DND-41 (cell line): ENCODE measurements at regions not wholly inside any gene's neighbourhood (a gene's known extent, or its start where the extent isn't known, plus 50 kb on each side); places are given as distances from the start of the nearest gene placed in this dataset.

Source experiments
- CTCF ChIP-seq: IDR thresholded peaks from 2 replicates; pipeline ENCODE4 v1.5.1; 2012; ENCODE audit warnings: borderline replicate concordance, low read length, moderate library complexity, mild to moderate bottlenecking; ENCODE audit not compliant: poor library complexity, severe bottlenecking; ENCODE audit errors: extremely low read depth
- EZH2 ChIP-seq: IDR thresholded peaks from 3 replicates; pipeline ENCODE4 v1.6.1; 2012; ENCODE audit warnings: borderline replicate concordance, low read depth, mild to moderate bottlenecking, moderate library complexity, low read length, inconsistent platforms; ENCODE audit not compliant: severe bottlenecking

GRCh38 chr15:66941108-66941711, 124.2 kb upstream of the SMAD3 start:
- no peak for TF ChIP-seq CTCF
- no peak for TF ChIP-seq EZH2
